Smooth muscle cell (in vitro differentiated cells): ENCODE measurements at regions not wholly inside any gene's neighbourhood (a gene's known extent, or its start where the extent isn't known, plus 50 kb on each side); places are given as distances from the start of the nearest gene placed in this dataset.

ENCODE experiments used
- DNase-seq: peaks from one replicate; lab custom pipeline; 2025; ENCODE audit not compliant: unreplicated experiment; lab: John Stamatoyannopoulos, UW
- H2AFZ ChIP-seq: fragments of 200-600 bp; sonication (generic); 2 replicates; pipeline ENCODE4 v1.6.0; 2016; ENCODE audit warnings: antibody characterized with exemption, low read depth, mild to moderate bottlenecking
- H3F3A ChIP-seq: fragments of 200-600 bp; sonication (generic); 2 replicates; pipeline ENCODE4 v1.6.0; 2017; ENCODE audit warnings: antibody characterized with exemption, low read depth
- H3K27ac ChIP-seq: fragments of 200-600 bp; sonication (generic); 2 replicates; pipeline ENCODE4 v1.5.1; 2016; ENCODE audit warnings: low read depth, mild to moderate bottlenecking
- H3K27me3 ChIP-seq: fragments of 200-600 bp; sonication (generic); 2 replicates; pipeline ENCODE4 v1.6.1; 2016; ENCODE audit warnings: low read depth, mild to moderate bottlenecking
- H3K36me3 ChIP-seq: fragments of 200-600 bp; sonication (generic); 2 replicates; pipeline ENCODE4 v1.5.1; 2016; ENCODE audit warnings: low read depth
- H3K4me1 ChIP-seq: fragments of 200-600 bp; sonication (generic); 2 replicates; pipeline ENCODE4 v1.5.1; 2016; ENCODE audit warnings: low read depth
- H3K4me2 ChIP-seq: fragments of 200-600 bp; sonication (generic); 2 replicates; pipeline ENCODE4 v1.6.0; 2016; ENCODE audit warnings: mild to moderate bottlenecking
- H3K4me3 ChIP-seq: fragments of 200-600 bp; sonication (generic); 2 replicates; pipeline ENCODE4 v1.5.1; 2016; ENCODE audit warnings: mild to moderate bottlenecking
- H3K79me2 ChIP-seq: fragments of 200-600 bp; sonication (generic); 2 replicates; pipeline ENCODE4 v1.6.0; 2016; ENCODE audit warnings: low read depth, mild to moderate bottlenecking
- H3K9ac ChIP-seq: fragments of 200-600 bp; sonication (generic); 2 replicates; pipeline ENCODE4 v1.6.0; 2016; ENCODE audit warnings: low read depth
- H3K9me3 ChIP-seq: fragments of 200-600 bp; sonication (generic); replicated peaks from 2 replicates; pipeline ENCODE4 v1.5.1; 2016; ENCODE audit warnings: low read depth
- H4K20me1 ChIP-seq: fragments of 200-600 bp; sonication (generic); 2 replicates; pipeline ENCODE4 v1.6.0; 2016; ENCODE audit warnings: low read depth
- CTCF ChIP-seq: fragments of 200-600 bp; sonication (generic); IDR thresholded peaks from 2 replicates; pipeline ENCODE4 v1.5.1; 2017; ENCODE audit warnings: borderline replicate concordance, mild to moderate bottlenecking, antibody characterized with exemption; ENCODE audit not compliant: insufficient read depth, poor library complexity, severe bottlenecking
- WGBS: methylation state at CpG from one replicate; pipeline ENCODE4 v1.1.7; 2016; ENCODE audit warnings: low lambda C conversion rate; 5-methylcytosine and 5-hydroxymethylcytosine counted together

DNA sequence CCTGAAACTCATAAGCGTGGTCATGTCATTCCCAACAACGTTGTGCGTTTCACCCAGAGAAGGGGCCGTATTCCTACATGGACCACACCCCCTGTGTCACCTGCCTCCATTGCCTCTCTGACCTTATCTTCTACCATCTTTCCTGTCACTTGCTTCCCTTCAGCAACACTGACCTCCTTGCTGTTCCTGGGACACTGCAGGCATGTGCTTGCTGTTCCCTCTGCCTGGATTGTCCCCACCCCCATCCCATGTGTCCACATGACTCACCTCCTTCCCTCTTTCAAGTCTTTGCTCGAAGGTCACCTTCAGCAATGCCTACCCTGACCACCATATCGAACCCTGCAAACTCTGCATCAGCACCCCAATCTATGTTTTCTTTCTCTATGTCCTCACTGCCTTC is 133.2 kb upstream of the ZNF618 start:
- no peak overlapping the region for H3K4me2 ChIP-seq
- H3K4me1 ChIP-seq: no peaks in the 10 kb centered on the region
- H3F3A ChIP-seq: no peaks in the 10 kb centered on the region
- no peaks in the 10 kb centered on the region for H4K20me1 ChIP-seq
- H3K27ac ChIP-seq: no peak overlapping the region
- H2AFZ ChIP-seq: no peak overlapping the region
- H3K27me3 ChIP-seq: no peaks in the 10 kb centered on the region
- 90% methylated on average over 6 of the region's 6 CpGs for WGBS
- peaks cover 2% of the 10 kb centered on the region for H3K9me3 ChIP-seq
- H3K36me3 ChIP-seq: no peaks in the 10 kb centered on the region
- TF ChIP-seq CTCF: no peak
- no peak overlapping the region for H3K4me3 ChIP-seq
- no peak for DNase-seq
- H3K79me2 ChIP-seq: no peaks in the 10 kb centered on the region
- no peak overlapping the region for H3K9ac ChIP-seq

DNA sequence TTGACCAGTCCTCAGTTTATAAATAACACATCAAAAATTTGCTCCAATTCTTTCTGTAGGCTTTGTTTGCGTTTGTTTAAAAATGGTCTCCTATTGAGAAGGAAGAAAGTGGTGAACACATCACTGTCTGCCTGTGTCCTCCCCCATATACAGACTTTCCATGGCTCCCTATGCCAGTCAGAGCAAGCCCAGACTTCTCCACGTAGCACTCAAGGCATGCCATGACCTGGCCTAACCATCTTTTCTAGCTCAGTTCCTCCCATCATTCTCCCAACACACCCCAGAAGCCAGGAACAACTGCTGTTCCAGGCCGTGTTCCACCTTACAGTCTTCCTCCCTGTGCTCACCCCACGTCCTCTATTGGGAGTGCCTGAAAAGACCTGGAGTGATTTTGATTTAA is 129.6 kb upstream of the ZNF618 start:
- WGBS: 85% methylated on average over 4 of the region's 4 CpGs
- Histone ChIP-seq H3K27ac (no peak overlapping the region), H3K27me3 (no peaks in the 10 kb centered on the region), H3K4me3 (no peak overlapping the region), H3K9ac (no peak overlapping the region), H2AFZ (no peak overlapping the region), H4K20me1 (no peaks in the 10 kb centered on the region), H3K4me2 (no peak overlapping the region), H3K79me2 (no peaks in the 10 kb centered on the region), H3K4me1 (no peaks in the 10 kb centered on the region), H3K9me3 (peaks cover 5% of the 10 kb centered on the region), H3F3A (no peaks in the 10 kb centered on the region), H3K36me3 (no peaks in the 10 kb centered on the region)
- no peak for TF ChIP-seq CTCF
- DNase-seq: no peak

DNA sequence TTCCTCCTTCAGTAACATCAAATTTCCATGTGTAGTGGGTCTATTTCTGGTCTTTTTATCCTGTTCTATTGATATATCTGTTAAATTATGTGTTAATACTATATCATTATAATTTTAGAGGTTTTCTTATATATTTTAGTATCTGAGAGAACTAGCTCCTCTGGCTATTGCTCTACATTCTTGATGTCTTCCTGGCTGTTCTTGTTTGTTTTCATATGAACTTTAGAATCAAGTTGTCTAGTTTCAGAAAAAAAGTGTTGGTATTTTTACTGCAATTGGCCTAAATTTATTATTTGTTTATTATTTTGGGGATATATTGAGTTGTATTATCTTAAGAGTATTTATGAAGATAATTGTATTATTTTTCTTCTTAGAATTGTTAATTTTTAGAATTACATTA is 128.0 kb upstream of the ZNF618 start:
- Histone ChIP-seq H3K27ac (no peak overlapping the region), H2AFZ (no peak overlapping the region), H3K79me2 (no peaks in the 10 kb centered on the region), H3K27me3 (peaks cover 7% of the 10 kb centered on the region), H3K4me3 (no peak overlapping the region), H3K9me3 (peaks cover 5% of the 10 kb centered on the region), H3K9ac (no peak overlapping the region), H3F3A (no peaks in the 10 kb centered on the region), H3K36me3 (no peaks in the 10 kb centered on the region), H3K4me2 (no peak overlapping the region), H3K4me1 (no peaks in the 10 kb centered on the region), H4K20me1 (no peaks in the 10 kb centered on the region)
- no peak for DNase-seq
- TF ChIP-seq CTCF: no peak

- no peak overlapping the region for H3K9ac ChIP-seq
- H3K79me2 ChIP-seq: no peaks in the 10 kb centered on the region
- no peaks in the 10 kb centered on the region for H3K36me3 ChIP-seq
- peaks cover 26% of the 10 kb centered on the region for H3K27me3 ChIP-seq
- H2AFZ ChIP-seq: no peak overlapping the region
- WGBS: 84% methylated on average over 7 of the region's 7 CpGs
- no peak for DNase-seq
- no peak overlapping the region for H3K4me2 ChIP-seq
- H3K27ac ChIP-seq: no peak overlapping the region
- no peaks in the 10 kb centered on the region for H3F3A ChIP-seq
- no peaks in the 10 kb centered on the region for H3K9me3 ChIP-seq
- H4K20me1 ChIP-seq: no peaks in the 10 kb centered on the region
- H3K4me1 ChIP-seq: no peaks in the 10 kb centered on the region
- H3K4me3 ChIP-seq: no peak overlapping the region
- TF ChIP-seq CTCF: no peak
Measured at GRCh38 chr9:113753398-113754119, 122.5 kb upstream of the ZNF618 start.
